ENCODE measurements at regions not wholly inside any gene's neighbourhood (a gene's known extent, or its start where the extent isn't known, plus 50 kb on each side); places are given as distances from the start of the nearest gene placed in this dataset.

- Histone ChIP-seq H3K9me3 (ENCODE audit: control insufficient read depth, insufficient read depth, low read depth, low read length) (no peaks in the 10 kb centered on the region), H3K4me3 (replicated peaks in 1 of 4; ENCODE audit: control extremely low read depth in 1 of 4, insufficient read depth in 1 of 4, low read depth in 3 of 4, low read length in 4 of 4) (no peak overlapping the region), H3K27ac (ENCODE audit: insufficient read depth, low read length) (no peak overlapping the region), H3K9ac (ENCODE audit: insufficient read depth, low read length) (no peak overlapping the region), H2AFZ (ENCODE audit: low read length) (no peak overlapping the region), H3K4me1 (ENCODE audit: control insufficient read depth, extremely low read depth, insufficient read depth, low read length) (no peaks in the 10 kb centered on the region), H3K4me2 (ENCODE audit: extremely low read depth, insufficient read depth, low read length) (no peak overlapping the region), H3K79me2 (ENCODE audit: control insufficient read depth, insufficient read depth, low read length) (no peaks in the 10 kb centered on the region), H4K20me1 (ENCODE audit: control insufficient read depth, extremely low read depth, insufficient read depth, low read length) (no peaks in the 10 kb centered on the region), H3K36me3 (ENCODE audit: control insufficient read depth, insufficient read depth, low read length) (no peaks in the 10 kb centered on the region), H3K27me3 (ENCODE audit: control insufficient read depth, insufficient read depth, low read length) (no peaks in the 10 kb centered on the region)
- no peak for DNase-seq (ENCODE audit: low read depth in 2 of 2)
- TF ChIP-seq EZH2 (IDR thresholded peaks at IDR 0.05; ENCODE audit: low read length, missing control alignments) (no peak), CTCF (conservative IDR thresholded peaks at IDR 0.05 in 1 of 2, IDR thresholded peaks at IDR 0.05 in 1 of 2; ENCODE audit: low read depth in 1 of 2, low read length in 2 of 2) (no peak)
Observed at GRCh38 chr1:200294241-200294640, 115.6 kb downstream of the ZNF281 start.

GRCh38 chr1:200292699-200293098 lies 117.1 kb downstream of the ZNF281 start:
- H3K4me2 ChIP-seq (ENCODE audit: extremely low read depth, insufficient read depth, low read length) = no peak overlapping the region
- no peak overlapping the region for H3K27ac ChIP-seq (ENCODE audit: insufficient read depth, low read length)
- H3K79me2 ChIP-seq (ENCODE audit: control insufficient read depth, insufficient read depth, low read length) = no peaks in the 10 kb centered on the region
- no peaks in the 10 kb centered on the region for H3K9me3 ChIP-seq (ENCODE audit: control insufficient read depth, insufficient read depth, low read depth, low read length)
- no peaks in the 10 kb centered on the region for H3K4me1 ChIP-seq (ENCODE audit: control insufficient read depth, extremely low read depth, insufficient read depth, low read length)
- H3K9ac ChIP-seq (ENCODE audit: insufficient read depth, low read length) = no peak overlapping the region
- no peak overlapping the region for H3K4me3 ChIP-seq (replicated peaks in 1 of 4; ENCODE audit: control extremely low read depth in 1 of 4, insufficient read depth in 1 of 4, low read depth in 3 of 4, low read length in 4 of 4)
- no peaks in the 10 kb centered on the region for H4K20me1 ChIP-seq (ENCODE audit: control insufficient read depth, extremely low read depth, insufficient read depth, low read length)
- DNase-seq (ENCODE audit: low read depth in 2 of 2) = no peak
- TF ChIP-seq EZH2 (IDR thresholded peaks at IDR 0.05; ENCODE audit: low read length, missing control alignments) (no peak), CTCF (conservative IDR thresholded peaks at IDR 0.05 in 1 of 2, IDR thresholded peaks at IDR 0.05 in 1 of 2; ENCODE audit: low read depth in 1 of 2, low read length in 2 of 2) (no peak)
- no peaks in the 10 kb centered on the region for H3K27me3 ChIP-seq (ENCODE audit: control insufficient read depth, insufficient read depth, low read length)
- no peak overlapping the region for H2AFZ ChIP-seq (ENCODE audit: low read length)
- H3K36me3 ChIP-seq (ENCODE audit: control insufficient read depth, insufficient read depth, low read length) = no peaks in the 10 kb centered on the region

- H2AFZ ChIP-seq (ENCODE audit: low read length) = no peak overlapping the region
- H3K4me2 ChIP-seq (ENCODE audit: extremely low read depth, insufficient read depth, low read length) = no peak overlapping the region
- no peaks in the 10 kb centered on the region for H3K27me3 ChIP-seq (ENCODE audit: control insufficient read depth, insufficient read depth, low read length)
- no peaks in the 10 kb centered on the region for H3K36me3 ChIP-seq (ENCODE audit: control insufficient read depth, insufficient read depth, low read length)
- TF ChIP-seq EZH2 (IDR thresholded peaks at IDR 0.05; ENCODE audit: low read length, missing control alignments) (no peak), CTCF (conservative IDR thresholded peaks at IDR 0.05 in 1 of 2, IDR thresholded peaks at IDR 0.05 in 1 of 2; ENCODE audit: low read depth in 1 of 2, low read length in 2 of 2) (no peak)
- H3K27ac ChIP-seq (ENCODE audit: insufficient read depth, low read length) = no peak overlapping the region
- DNase-seq (ENCODE audit: low read depth in 2 of 2) = no peak
- no peaks in the 10 kb centered on the region for H4K20me1 ChIP-seq (ENCODE audit: control insufficient read depth, extremely low read depth, insufficient read depth, low read length)
- no peak overlapping the region for H3K4me3 ChIP-seq (replicated peaks in 1 of 4; ENCODE audit: control extremely low read depth in 1 of 4, insufficient read depth in 1 of 4, low read depth in 3 of 4, low read length in 4 of 4)
- no peaks in the 10 kb centered on the region for H3K79me2 ChIP-seq (ENCODE audit: control insufficient read depth, insufficient read depth, low read length)
- no peak overlapping the region for H3K9ac ChIP-seq (ENCODE audit: insufficient read depth, low read length)
- H3K4me1 ChIP-seq (ENCODE audit: control insufficient read depth, extremely low read depth, insufficient read depth, low read length) = no peaks in the 10 kb centered on the region
- H3K9me3 ChIP-seq (ENCODE audit: control insufficient read depth, insufficient read depth, low read depth, low read length) = no peaks in the 10 kb centered on the region
Observed at GRCh38 chr1:200291106-200291505, 118.7 kb downstream of the ZNF281 start.

All from fibroblast of lung (primary cell).